ENCODE measurements at regions not wholly inside any gene's neighbourhood (a gene's known extent, or its start where the extent isn't known, plus 50 kb on each side); places are given as distances from the start of the nearest gene placed in this dataset.

- TF ChIP-seq FOXP2 (optimal IDR thresholded peaks at IDR 0.05; ENCODE audit: borderline replicate concordance, extremely low read depth, extremely low read length, insufficient read depth), result no peak
- no peak for TF ChIP-seq POLR2AphosphoS5 (IDR thresholded peaks at IDR 0.05; ENCODE audit: low read depth, low read length)
- TF ChIP-seq TAF1 (IDR thresholded peaks at IDR 0.05; ENCODE audit: borderline replicate concordance, insufficient read depth, low read length), result no peak
- TF ChIP-seq SIN3A (IDR thresholded peaks at IDR 0.05; ENCODE audit: borderline replicate concordance, insufficient read depth, low read length), result no peak
- TF ChIP-seq REST (IDR thresholded peaks at IDR 0.05; ENCODE audit: insufficient read depth in 1 of 2, low read depth in 2 of 2, low read length in 2 of 2), result no peak
These were observed 74.8 kb upstream of the RPL38 start for GRCh38 chr17:74128456-74129211.

- TF ChIP-seq POLR2AphosphoS5 (IDR thresholded peaks at IDR 0.05; ENCODE audit: low read depth, low read length), result no peak
- TF ChIP-seq SIN3A (IDR thresholded peaks at IDR 0.05; ENCODE audit: borderline replicate concordance, insufficient read depth, low read length), result no peak
- TF ChIP-seq REST (IDR thresholded peaks at IDR 0.05; ENCODE audit: insufficient read depth in 1 of 2, low read depth in 2 of 2, low read length in 2 of 2), result no peak
- TF ChIP-seq TAF1 (IDR thresholded peaks at IDR 0.05; ENCODE audit: borderline replicate concordance, insufficient read depth, low read length), result no peak
- TF ChIP-seq FOXP2 (optimal IDR thresholded peaks at IDR 0.05; ENCODE audit: borderline replicate concordance, extremely low read depth, extremely low read length, insufficient read depth), result no peak
These were observed 73.2 kb upstream of the RPL38 start for GRCh38 chr17:74130276-74130675.

- TF ChIP-seq POLR2AphosphoS5 (IDR thresholded peaks at IDR 0.05; ENCODE audit: low read depth, low read length) (no peak), FOXP2 (optimal IDR thresholded peaks at IDR 0.05; ENCODE audit: borderline replicate concordance, extremely low read depth, extremely low read length, insufficient read depth) (no peak), TAF1 (IDR thresholded peaks at IDR 0.05; ENCODE audit: borderline replicate concordance, insufficient read depth, low read length) (no peak), SIN3A (IDR thresholded peaks at IDR 0.05; ENCODE audit: borderline replicate concordance, insufficient read depth, low read length) (no peak), REST (IDR thresholded peaks at IDR 0.05; ENCODE audit: insufficient read depth in 1 of 2, low read depth in 2 of 2, low read length in 2 of 2) (no peak)
These were observed 72.6 kb upstream of the RPL38 start for GRCh38 chr17:74130841-74131240.

GRCh38 chr17:74132354-74132753 lies 71.1 kb upstream of the RPL38 start:
- TF ChIP-seq SIN3A (IDR thresholded peaks at IDR 0.05; ENCODE audit: borderline replicate concordance, insufficient read depth, low read length), result no peak
- TF ChIP-seq REST (IDR thresholded peaks at IDR 0.05; ENCODE audit: insufficient read depth in 1 of 2, low read depth in 2 of 2, low read length in 2 of 2), result no peak
- no peak for TF ChIP-seq FOXP2 (optimal IDR thresholded peaks at IDR 0.05; ENCODE audit: borderline replicate concordance, extremely low read depth, extremely low read length, insufficient read depth)
- TF ChIP-seq POLR2AphosphoS5 (IDR thresholded peaks at IDR 0.05; ENCODE audit: low read depth, low read length), result no peak
- TF ChIP-seq TAF1 (IDR thresholded peaks at IDR 0.05; ENCODE audit: borderline replicate concordance, insufficient read depth, low read length), result no peak

Measured in PFSK-1 (cell line).